ENCODE measurements at regions not wholly inside any gene's neighbourhood (a gene's known extent, or its start where the extent isn't known, plus 50 kb on each side); places are given as distances from the start of the nearest gene placed in this dataset.

DNA sequence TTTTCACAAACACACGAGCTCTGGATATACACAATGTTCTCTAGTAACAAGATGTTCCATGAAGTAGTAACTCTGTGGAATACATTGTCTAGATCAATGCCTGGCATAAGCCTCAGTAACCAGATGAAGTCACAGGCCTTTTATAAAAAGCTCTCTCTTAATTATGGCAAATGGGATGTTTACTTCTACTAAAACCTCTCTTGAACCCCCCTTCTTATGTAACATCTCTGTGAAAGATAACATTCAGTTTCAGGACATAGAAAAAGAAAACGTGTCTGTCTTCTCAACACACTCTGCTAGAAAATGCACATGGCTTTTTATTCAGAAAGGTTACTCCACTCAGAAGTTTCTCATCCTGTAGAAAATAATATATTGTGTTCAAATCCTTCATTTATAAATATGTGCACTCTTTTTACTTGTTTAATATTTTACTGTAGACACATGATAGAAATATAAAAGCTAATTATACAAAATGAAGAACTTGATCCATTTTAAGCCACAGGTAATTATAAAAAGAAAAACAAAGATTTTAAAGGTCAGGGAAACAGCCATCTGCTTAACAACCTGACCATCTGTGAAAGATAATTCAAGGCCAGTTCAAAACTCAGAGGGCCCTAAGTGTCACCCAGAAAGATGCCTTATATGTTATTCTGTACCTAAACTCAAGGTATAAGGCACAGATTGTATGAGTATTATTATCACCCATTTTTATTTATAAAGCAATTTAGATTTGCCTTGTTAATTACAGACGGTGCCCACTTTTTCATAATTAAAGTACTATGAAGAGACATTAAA is 812.0 kb downstream of the CDH18 start:
- Histone ChIP-seq H3K18ac (ENCODE audit: insufficient read length, low read depth, low read length) (no peak overlapping the region), H2AK5ac (ENCODE audit: insufficient read length, low read length) (no peak overlapping the region), H2BK5ac (ENCODE audit: insufficient read length, low read length) (no peak overlapping the region), H2AFZ (ENCODE audit: low read length) (no peak overlapping the region), H3K23ac (ENCODE audit: insufficient read length, low read depth, low read length) (no peak overlapping the region), H3K9me3 (ENCODE audit: control insufficient read depth, low read depth, low read length) (no peaks in the 10 kb centered on the region), H3K56ac (ENCODE audit: insufficient read length, low read depth, low read length) (no peak overlapping the region), H2BK12ac (ENCODE audit: insufficient read length, low read depth, low read length) (no peak overlapping the region), H3K4me2 (ENCODE audit: insufficient read depth, insufficient read length, low read length) (no peak overlapping the region), H4K20me1 (ENCODE audit: control insufficient read depth, insufficient read depth, insufficient read length) (no peaks in the 10 kb centered on the region), H3K4ac (ENCODE audit: low read depth, low read length) (no peak overlapping the region), H3K23me2 (ENCODE audit: insufficient read length, low read depth, low read length, poor library complexity, severe bottlenecking) (no peaks in the 10 kb centered on the region), H4K5ac (ENCODE audit: insufficient read length, low read depth, low read length) (no peak overlapping the region), H4K91ac (ENCODE audit: insufficient read length, low read depth, low read length) (no peak overlapping the region), H3T11ph (ENCODE audit: low read length) (no peak overlapping the region), H3K14ac (ENCODE audit: insufficient read depth, low read length) (no peak overlapping the region), H3K27me3 (ENCODE audit: insufficient read depth, low read length) (no peaks in the 10 kb centered on the region), H2BK20ac (ENCODE audit: low read depth, low read length, poor library complexity, severe bottlenecking) (no peak overlapping the region), H2BK120ac (ENCODE audit: low read depth, low read length, poor library complexity, severe bottlenecking) (no peak overlapping the region), H4K8ac (replicated peaks; ENCODE audit: insufficient read length, low read depth, low read length) (no peak overlapping the region), H3K9ac (ENCODE audit: extremely low read depth, insufficient read length, low read length) (no peak overlapping the region), H3K79me2 (ENCODE audit: insufficient read depth, low read length) (no peaks in the 10 kb centered on the region), H3K27ac (ENCODE audit: insufficient read length, low read depth, low read length) (no peak overlapping the region), H2BK15ac (ENCODE audit: low read depth, low read length) (no peak overlapping the region), H3K79me1 (ENCODE audit: insufficient read depth, low read depth, low read length, poor library complexity, severe bottlenecking) (no peaks in the 10 kb centered on the region), H3K4me1 (ENCODE audit: insufficient read depth, low read length) (no peaks in the 10 kb centered on the region)
- WGBS (ENCODE audit: extremely low coverage, insufficient read length, low lambda C conversion rate), result no CpG with 5 or more reads among the region's 3 CpGs
- Mint-ChIP-seq H3K27ac (no peak overlapping the region), H3K4me1 (no peaks in the 10 kb centered on the region), H3K36me3 (ENCODE audit: insufficient read depth in 1 of 3, low read depth in 3 of 3) (no peaks in the 10 kb centered on the region), H3K4me3 (no peak overlapping the region), H3K9me3 (no peaks in the 10 kb centered on the region), H3K27me3 (ENCODE audit: low read depth) (no peaks in the 10 kb centered on the region)
- DNase-seq, result no peak
- TF ChIP-seq, protein P1, sequence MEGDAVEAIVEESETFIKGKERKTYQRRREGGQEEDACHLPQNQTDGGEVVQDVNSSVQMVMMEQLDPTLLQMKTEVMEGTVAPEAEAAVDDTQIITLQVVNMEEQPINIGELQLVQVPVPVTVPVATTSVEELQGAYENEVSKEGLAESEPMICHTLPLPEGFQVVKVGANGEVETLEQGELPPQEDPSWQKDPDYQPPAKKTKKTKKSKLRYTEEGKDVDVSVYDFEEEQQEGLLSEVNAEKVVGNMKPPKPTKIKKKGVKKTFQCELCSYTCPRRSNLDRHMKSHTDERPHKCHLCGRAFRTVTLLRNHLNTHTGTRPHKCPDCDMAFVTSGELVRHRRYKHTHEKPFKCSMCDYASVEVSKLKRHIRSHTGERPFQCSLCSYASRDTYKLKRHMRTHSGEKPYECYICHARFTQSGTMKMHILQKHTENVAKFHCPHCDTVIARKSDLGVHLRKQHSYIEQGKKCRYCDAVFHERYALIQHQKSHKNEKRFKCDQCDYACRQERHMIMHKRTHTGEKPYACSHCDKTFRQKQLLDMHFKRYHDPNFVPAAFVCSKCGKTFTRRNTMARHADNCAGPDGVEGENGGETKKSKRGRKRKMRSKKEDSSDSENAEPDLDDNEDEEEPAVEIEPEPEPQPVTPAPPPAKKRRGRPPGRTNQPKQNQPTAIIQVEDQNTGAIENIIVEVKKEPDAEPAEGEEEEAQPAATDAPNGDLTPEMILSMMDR (conservative IDR thresholded peaks at IDR 0.05), result no peak

Data from H9 (cell line).